ENCODE measurements at regions not wholly inside any gene's neighbourhood (a gene's known extent, or its start where the extent isn't known, plus 50 kb on each side); places are given as distances from the start of the nearest gene placed in this dataset.

- TF ChIP-seq, protein P1, sequence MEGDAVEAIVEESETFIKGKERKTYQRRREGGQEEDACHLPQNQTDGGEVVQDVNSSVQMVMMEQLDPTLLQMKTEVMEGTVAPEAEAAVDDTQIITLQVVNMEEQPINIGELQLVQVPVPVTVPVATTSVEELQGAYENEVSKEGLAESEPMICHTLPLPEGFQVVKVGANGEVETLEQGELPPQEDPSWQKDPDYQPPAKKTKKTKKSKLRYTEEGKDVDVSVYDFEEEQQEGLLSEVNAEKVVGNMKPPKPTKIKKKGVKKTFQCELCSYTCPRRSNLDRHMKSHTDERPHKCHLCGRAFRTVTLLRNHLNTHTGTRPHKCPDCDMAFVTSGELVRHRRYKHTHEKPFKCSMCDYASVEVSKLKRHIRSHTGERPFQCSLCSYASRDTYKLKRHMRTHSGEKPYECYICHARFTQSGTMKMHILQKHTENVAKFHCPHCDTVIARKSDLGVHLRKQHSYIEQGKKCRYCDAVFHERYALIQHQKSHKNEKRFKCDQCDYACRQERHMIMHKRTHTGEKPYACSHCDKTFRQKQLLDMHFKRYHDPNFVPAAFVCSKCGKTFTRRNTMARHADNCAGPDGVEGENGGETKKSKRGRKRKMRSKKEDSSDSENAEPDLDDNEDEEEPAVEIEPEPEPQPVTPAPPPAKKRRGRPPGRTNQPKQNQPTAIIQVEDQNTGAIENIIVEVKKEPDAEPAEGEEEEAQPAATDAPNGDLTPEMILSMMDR (IDR thresholded peaks at IDR 0.05; ENCODE audit: low read depth, low read length, poor library complexity, severe bottlenecking) = no peak
- TF ChIP-seq EZH2phosphoT487 (IDR thresholded peaks at IDR 0.05; ENCODE audit: borderline replicate concordance, low read length) = no peak
Measured at GRCh38 chr1:185644531-185644930, 89.7 kb upstream of the HMCN1 start.
